ENCODE measurements at regions not wholly inside any gene's neighbourhood (a gene's known extent, or its start where the extent isn't known, plus 50 kb on each side); places are given as distances from the start of the nearest gene placed in this dataset.

GRCh38 chr2:160918906-160919503 lies 241.2 kb upstream of the TANK start:
- Histone ChIP-seq H3K36me3 (ENCODE audit: control insufficient read depth, insufficient read depth, low read length) (no peaks in the 10 kb centered on the region), H3K9me3 (ENCODE audit: control insufficient read depth, insufficient read depth, low read depth, low read length) (no peaks in the 10 kb centered on the region), H3K27me3 (ENCODE audit: control insufficient read depth, insufficient read depth, low read length) (no peaks in the 10 kb centered on the region; the same call in 1 of the 2 replicates), H3K4me3 (ENCODE audit: low read depth in 2 of 2, low read length in 2 of 2) (no peak overlapping the region), H3K27ac (ENCODE audit: low read length) (no peak overlapping the region), H3K4me1 (ENCODE audit: control insufficient read depth, insufficient read depth, low read length) (no peaks in the 10 kb centered on the region)
- CTCF ChIA-PET, result interaction anchor here (0.6 to 0.7 kb wide), 2 partner anchors 18 to 77 kb away, joined by 3 to 5 read pairs; no protein-coding TSS in a partner anchor
- intact Hi-C loops (cut with micrococcal nuclease; ENCODE audit: unreplicated experiment), result no loop called here
- DNase-seq (ENCODE audit: low read depth, low spot score), result no peak
- no TSS peak for BruUV-seq (replicated peaks)
- in situ Hi-C loops (cut with HindIII; ENCODE audit: low pct_unique_long_range_greater_than_20kb, low sequenced_read_pairs), result no loop called here
- TF ChIP-seq, protein P1, sequence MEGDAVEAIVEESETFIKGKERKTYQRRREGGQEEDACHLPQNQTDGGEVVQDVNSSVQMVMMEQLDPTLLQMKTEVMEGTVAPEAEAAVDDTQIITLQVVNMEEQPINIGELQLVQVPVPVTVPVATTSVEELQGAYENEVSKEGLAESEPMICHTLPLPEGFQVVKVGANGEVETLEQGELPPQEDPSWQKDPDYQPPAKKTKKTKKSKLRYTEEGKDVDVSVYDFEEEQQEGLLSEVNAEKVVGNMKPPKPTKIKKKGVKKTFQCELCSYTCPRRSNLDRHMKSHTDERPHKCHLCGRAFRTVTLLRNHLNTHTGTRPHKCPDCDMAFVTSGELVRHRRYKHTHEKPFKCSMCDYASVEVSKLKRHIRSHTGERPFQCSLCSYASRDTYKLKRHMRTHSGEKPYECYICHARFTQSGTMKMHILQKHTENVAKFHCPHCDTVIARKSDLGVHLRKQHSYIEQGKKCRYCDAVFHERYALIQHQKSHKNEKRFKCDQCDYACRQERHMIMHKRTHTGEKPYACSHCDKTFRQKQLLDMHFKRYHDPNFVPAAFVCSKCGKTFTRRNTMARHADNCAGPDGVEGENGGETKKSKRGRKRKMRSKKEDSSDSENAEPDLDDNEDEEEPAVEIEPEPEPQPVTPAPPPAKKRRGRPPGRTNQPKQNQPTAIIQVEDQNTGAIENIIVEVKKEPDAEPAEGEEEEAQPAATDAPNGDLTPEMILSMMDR (IDR thresholded peaks at IDR 0.05), result peak; percentile 71
- TF ChIP-seq SIN3A (IDR thresholded peaks at IDR 0.05; ENCODE audit: borderline replicate concordance, insufficient read depth, low read depth, low read length), result no peak
- TF ChIP-seq REST (IDR thresholded peaks at IDR 0.05; ENCODE audit: insufficient read depth in 1 of 2, low read depth in 2 of 2, low read length in 1 of 2), result no peak
- peak; percentile 65; the same call in 1 of the 2 replicates for ATAC-seq
- POLR2A ChIA-PET, result no interaction called here

DNA sequence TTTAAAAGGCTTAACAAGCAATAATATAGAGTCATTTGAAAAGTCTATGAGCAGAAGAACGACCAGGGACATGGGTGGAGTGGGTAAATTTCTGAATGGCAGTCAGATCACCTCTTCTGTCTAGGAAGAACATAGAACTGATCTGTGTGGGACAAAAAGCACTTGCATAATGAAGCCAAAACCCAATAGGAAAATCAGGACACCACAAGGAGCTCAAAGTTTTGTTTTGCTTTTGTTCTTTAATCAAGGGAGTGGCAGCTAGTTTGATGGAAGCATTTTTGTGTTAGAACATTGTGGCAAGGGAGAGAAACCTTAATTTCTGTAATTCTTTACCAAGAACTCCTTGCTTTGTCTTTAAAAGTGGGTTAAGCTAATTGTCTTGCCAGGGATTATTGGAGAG lies 240.2 kb upstream of the TANK start:
- ATAC-seq (no peak), DNase-seq (ENCODE audit: low read depth, low spot score) (no peak)
- Histone ChIP-seq H3K4me3 (ENCODE audit: low read depth in 2 of 2, low read length in 2 of 2) (no peak overlapping the region), H3K36me3 (ENCODE audit: control insufficient read depth, insufficient read depth, low read length) (no peaks in the 10 kb centered on the region), H3K27ac (ENCODE audit: low read length) (no peak overlapping the region), H3K9me3 (ENCODE audit: control insufficient read depth, insufficient read depth, low read depth, low read length) (no peaks in the 10 kb centered on the region), H3K4me1 (ENCODE audit: control insufficient read depth, insufficient read depth, low read length) (no peaks in the 10 kb centered on the region), H3K27me3 (ENCODE audit: control insufficient read depth, insufficient read depth, low read length) (no peaks in the 10 kb centered on the region; the same call in 1 of the 2 replicates)
- in situ Hi-C loops (cut with HindIII; ENCODE audit: low pct_unique_long_range_greater_than_20kb, low sequenced_read_pairs), result no loop called here
- intact Hi-C loops (cut with micrococcal nuclease; ENCODE audit: unreplicated experiment), result no loop called here
- POLR2A ChIA-PET, result no interaction called here
- TF ChIP-seq SIN3A (IDR thresholded peaks at IDR 0.05; ENCODE audit: borderline replicate concordance, insufficient read depth, low read depth, low read length), result no peak
- TF ChIP-seq POLR2AphosphoS5 (IDR thresholded peaks at IDR 0.05; ENCODE audit: low read depth, low read length), result no peak
- TF ChIP-seq TCF7L2 (IDR thresholded peaks at IDR 0.05; ENCODE audit: low read depth, low read length), result no peak
- BruUV-seq (replicated peaks), result no TSS peak
- CTCF ChIA-PET, result no interaction called here

GRCh38 chr2:160920791-160921303 lies 239.4 kb upstream of the TANK start:
- no peaks in the 10 kb centered on the region; the same call in 1 of the 2 replicates for H3K27me3 ChIP-seq (ENCODE audit: control insufficient read depth, insufficient read depth, low read length)
- BruUV-seq (replicated peaks), result no TSS peak
- ChIA-PET POLR2A (no interaction called here), CTCF (no interaction called here)
- ATAC-seq (no peak), DNase-seq (ENCODE audit: low read depth, low spot score) (no peak)
- TF ChIP-seq TCF7L2 (IDR thresholded peaks at IDR 0.05; ENCODE audit: low read depth, low read length), result no peak
- TF ChIP-seq REST (IDR thresholded peaks at IDR 0.05; ENCODE audit: insufficient read depth in 1 of 2, low read depth in 2 of 2, low read length in 1 of 2), result no peak
- TF ChIP-seq, protein P1 (IDR thresholded peaks at IDR 0.05), result no peak
- TF ChIP-seq POLR2AphosphoS5 (IDR thresholded peaks at IDR 0.05; ENCODE audit: low read depth, low read length), result no peak
- TF ChIP-seq SIN3A (IDR thresholded peaks at IDR 0.05; ENCODE audit: borderline replicate concordance, insufficient read depth, low read depth, low read length), result no peak
- H3K36me3 ChIP-seq (ENCODE audit: control insufficient read depth, insufficient read depth, low read length), result no peaks in the 10 kb centered on the region
- in situ Hi-C loops (cut with HindIII; ENCODE audit: low pct_unique_long_range_greater_than_20kb, low sequenced_read_pairs), result no loop called here
- no peak overlapping the region for H3K4me3 ChIP-seq (ENCODE audit: low read depth in 2 of 2, low read length in 2 of 2)
- H3K27ac ChIP-seq (ENCODE audit: low read length), result no peak overlapping the region
- H3K4me1 ChIP-seq (ENCODE audit: control insufficient read depth, insufficient read depth, low read length), result no peaks in the 10 kb centered on the region
- H3K9me3 ChIP-seq (ENCODE audit: control insufficient read depth, insufficient read depth, low read depth, low read length), result no peaks in the 10 kb centered on the region
- intact Hi-C loops (cut with micrococcal nuclease; ENCODE audit: unreplicated experiment), result no loop called here

Measured in Panc1 (cell line).